Smooth muscle cell (in vitro differentiated cells): ENCODE measurements at regions not wholly inside any gene's neighbourhood (a gene's known extent, or its start where the extent isn't known, plus 50 kb on each side); places are given as distances from the start of the nearest gene placed in this dataset.

Experiments used
- DNase-seq: peaks from one replicate; lab custom pipeline; 2025; ENCODE audit not compliant: unreplicated experiment; lab: John Stamatoyannopoulos, UW
- H2AFZ ChIP-seq: fragments of 200-600 bp; sonication (generic); 2 replicates; pipeline ENCODE4 v1.6.0; 2016; ENCODE audit warnings: antibody characterized with exemption, low read depth, mild to moderate bottlenecking
- H3F3A ChIP-seq: fragments of 200-600 bp; sonication (generic); 2 replicates; pipeline ENCODE4 v1.6.0; 2017; ENCODE audit warnings: antibody characterized with exemption, low read depth
- H3K27ac ChIP-seq: fragments of 200-600 bp; sonication (generic); 2 replicates; pipeline ENCODE4 v1.5.1; 2016; ENCODE audit warnings: low read depth, mild to moderate bottlenecking
- H3K27me3 ChIP-seq: fragments of 200-600 bp; sonication (generic); 2 replicates; pipeline ENCODE4 v1.6.1; 2016; ENCODE audit warnings: low read depth, mild to moderate bottlenecking
- H3K36me3 ChIP-seq: fragments of 200-600 bp; sonication (generic); 2 replicates; pipeline ENCODE4 v1.5.1; 2016; ENCODE audit warnings: low read depth
- H3K4me1 ChIP-seq: fragments of 200-600 bp; sonication (generic); 2 replicates; pipeline ENCODE4 v1.5.1; 2016; ENCODE audit warnings: low read depth
- H3K4me2 ChIP-seq: fragments of 200-600 bp; sonication (generic); 2 replicates; pipeline ENCODE4 v1.6.0; 2016; ENCODE audit warnings: mild to moderate bottlenecking
- H3K4me3 ChIP-seq: fragments of 200-600 bp; sonication (generic); 2 replicates; pipeline ENCODE4 v1.5.1; 2016; ENCODE audit warnings: mild to moderate bottlenecking
- H3K79me2 ChIP-seq: fragments of 200-600 bp; sonication (generic); 2 replicates; pipeline ENCODE4 v1.6.0; 2016; ENCODE audit warnings: low read depth, mild to moderate bottlenecking
- H3K9ac ChIP-seq: fragments of 200-600 bp; sonication (generic); 2 replicates; pipeline ENCODE4 v1.6.0; 2016; ENCODE audit warnings: low read depth
- H3K9me3 ChIP-seq: fragments of 200-600 bp; sonication (generic); replicated peaks from 2 replicates; pipeline ENCODE4 v1.5.1; 2016; ENCODE audit warnings: low read depth
- H4K20me1 ChIP-seq: fragments of 200-600 bp; sonication (generic); 2 replicates; pipeline ENCODE4 v1.6.0; 2016; ENCODE audit warnings: low read depth
- WGBS: methylation state at CpG from one replicate; pipeline ENCODE4 v1.1.7; 2016; ENCODE audit warnings: low lambda C conversion rate; 5-methylcytosine and 5-hydroxymethylcytosine counted together
- TF ChIP-seq, protein P1 (sequence below): fragments of 200-600 bp; sonication (generic); IDR thresholded peaks from 2 replicates; pipeline ENCODE4 v1.5.1; 2017; ENCODE audit warnings: borderline replicate concordance, mild to moderate bottlenecking, antibody characterized with exemption; ENCODE audit not compliant: insufficient read depth, poor library complexity, severe bottlenecking

DNA sequence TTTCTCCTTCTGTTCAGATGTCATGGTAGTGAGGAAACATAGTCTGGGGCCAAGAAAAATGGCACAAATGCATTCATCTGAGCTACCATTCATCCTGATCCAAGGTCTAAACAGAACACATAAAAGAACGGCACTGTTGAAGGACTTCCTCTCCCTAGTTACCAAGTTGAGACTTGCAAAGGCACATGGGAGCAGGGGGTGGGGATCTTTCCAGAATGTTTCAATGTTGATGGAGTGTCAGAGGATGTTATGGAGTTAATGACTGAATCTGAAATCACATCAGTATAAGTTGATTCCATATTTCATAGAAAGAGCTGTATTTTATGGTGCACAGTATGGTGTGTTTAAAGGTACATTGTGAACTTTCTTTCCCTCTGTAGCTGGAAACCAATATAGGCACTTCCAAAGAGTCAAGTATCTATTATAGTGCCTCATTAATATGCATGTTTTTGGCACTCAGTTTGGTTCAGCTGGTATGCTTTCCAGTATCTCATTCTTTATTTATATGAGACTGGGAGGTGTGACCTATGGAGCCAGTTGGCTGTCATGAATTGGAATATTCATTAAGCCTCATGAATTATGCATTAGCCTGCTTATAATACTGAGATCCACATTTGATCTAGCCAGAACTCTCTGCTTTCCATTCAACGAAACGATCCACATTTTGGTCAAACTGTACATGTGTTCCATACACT lies 603.0 kb downstream of the NR2F1-AS1 start:
- DNase-seq = no peak
- no peak overlapping the region for H3K4me2 ChIP-seq
- H2AFZ ChIP-seq = no peak overlapping the region
- H3K27me3 ChIP-seq = no peaks in the 10 kb centered on the region
- H3K79me2 ChIP-seq = no peaks in the 10 kb centered on the region
- H3K4me3 ChIP-seq = no peak overlapping the region
- WGBS = 95% methylated on average over 3 of the region's 3 CpGs
- no peak overlapping the region for H3K27ac ChIP-seq
- no peaks in the 10 kb centered on the region for H3F3A ChIP-seq
- H3K36me3 ChIP-seq = no peaks in the 10 kb centered on the region
- H4K20me1 ChIP-seq = no peaks in the 10 kb centered on the region
- H3K4me1 ChIP-seq = peaks cover 33% of the 10 kb centered on the region
- no peaks in the 10 kb centered on the region for H3K9me3 ChIP-seq
- H3K9ac ChIP-seq = no peak overlapping the region
- TF ChIP-seq, protein P1, sequence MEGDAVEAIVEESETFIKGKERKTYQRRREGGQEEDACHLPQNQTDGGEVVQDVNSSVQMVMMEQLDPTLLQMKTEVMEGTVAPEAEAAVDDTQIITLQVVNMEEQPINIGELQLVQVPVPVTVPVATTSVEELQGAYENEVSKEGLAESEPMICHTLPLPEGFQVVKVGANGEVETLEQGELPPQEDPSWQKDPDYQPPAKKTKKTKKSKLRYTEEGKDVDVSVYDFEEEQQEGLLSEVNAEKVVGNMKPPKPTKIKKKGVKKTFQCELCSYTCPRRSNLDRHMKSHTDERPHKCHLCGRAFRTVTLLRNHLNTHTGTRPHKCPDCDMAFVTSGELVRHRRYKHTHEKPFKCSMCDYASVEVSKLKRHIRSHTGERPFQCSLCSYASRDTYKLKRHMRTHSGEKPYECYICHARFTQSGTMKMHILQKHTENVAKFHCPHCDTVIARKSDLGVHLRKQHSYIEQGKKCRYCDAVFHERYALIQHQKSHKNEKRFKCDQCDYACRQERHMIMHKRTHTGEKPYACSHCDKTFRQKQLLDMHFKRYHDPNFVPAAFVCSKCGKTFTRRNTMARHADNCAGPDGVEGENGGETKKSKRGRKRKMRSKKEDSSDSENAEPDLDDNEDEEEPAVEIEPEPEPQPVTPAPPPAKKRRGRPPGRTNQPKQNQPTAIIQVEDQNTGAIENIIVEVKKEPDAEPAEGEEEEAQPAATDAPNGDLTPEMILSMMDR = no peak

DNA sequence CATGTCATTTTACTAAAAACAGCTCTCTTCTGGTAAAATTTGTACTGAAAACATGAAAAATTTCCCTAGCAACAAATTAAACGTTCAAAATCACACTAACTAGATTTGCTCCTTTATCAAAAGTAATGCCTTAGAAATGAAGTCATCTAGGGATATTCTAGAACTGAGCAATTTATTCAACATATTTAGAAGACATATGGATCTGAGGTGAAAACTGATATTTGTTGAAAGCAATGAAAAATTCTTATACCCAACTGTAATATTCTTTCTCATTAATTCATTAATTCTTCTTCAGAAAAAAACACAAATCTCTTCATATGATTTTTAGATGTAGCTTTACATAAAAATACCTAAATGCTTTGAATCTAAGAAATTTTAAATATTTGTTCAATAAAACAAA lies 604.9 kb downstream of the NR2F1-AS1 start:
- Histone ChIP-seq H3K79me2 (no peaks in the 10 kb centered on the region), H3K4me1 (peaks cover 33% of the 10 kb centered on the region), H4K20me1 (no peaks in the 10 kb centered on the region), H3F3A (no peaks in the 10 kb centered on the region), H3K4me2 (no peak overlapping the region), H3K4me3 (no peak overlapping the region), H3K36me3 (no peaks in the 10 kb centered on the region), H3K27me3 (no peaks in the 10 kb centered on the region), H3K9me3 (no peaks in the 10 kb centered on the region), H2AFZ (no peak overlapping the region), H3K9ac (no peak overlapping the region), H3K27ac (no peak overlapping the region)
- TF ChIP-seq, protein P1 = no peak
- WGBS = 88% methylated on average over 1 of the region's 1 CpG
- no peak for DNase-seq

DNA sequence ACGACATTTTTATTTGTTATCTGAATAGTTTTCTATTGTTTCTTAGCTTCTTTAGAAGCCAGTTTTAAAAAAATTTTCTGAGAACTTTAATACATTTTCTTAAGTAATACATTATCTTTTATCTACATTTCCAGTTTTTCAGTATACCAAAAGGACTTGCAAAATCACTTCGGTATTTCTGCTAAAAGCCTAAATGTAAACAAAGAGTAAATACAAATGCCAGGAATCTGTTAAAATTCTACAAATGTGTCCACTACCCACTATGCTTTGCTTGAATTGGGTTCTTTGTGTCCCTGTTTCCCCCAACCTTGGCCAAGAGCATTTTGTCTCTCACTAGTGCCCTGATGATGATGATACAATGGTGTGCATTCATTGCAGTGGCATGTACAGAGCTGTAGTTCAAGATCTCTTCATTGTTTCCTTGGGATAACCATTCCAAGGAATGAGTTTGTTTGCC lies 611.2 kb downstream of the NR2F1-AS1 start:
- no peaks in the 10 kb centered on the region for H3K9me3 ChIP-seq
- H2AFZ ChIP-seq = no peak overlapping the region
- no peak overlapping the region for H3K27ac ChIP-seq
- no peak for DNase-seq
- no peaks in the 10 kb centered on the region for H3K79me2 ChIP-seq
- 87% methylated on average over 2 of the region's 2 CpGs for WGBS
- H3K36me3 ChIP-seq = no peaks in the 10 kb centered on the region
- no peaks in the 10 kb centered on the region for H3K4me1 ChIP-seq
- no peak overlapping the region for H3K9ac ChIP-seq
- no peak overlapping the region for H3K4me3 ChIP-seq
- TF ChIP-seq, protein P1 = no peak
- H4K20me1 ChIP-seq = no peaks in the 10 kb centered on the region
- no peak overlapping the region for H3K4me2 ChIP-seq
- no peaks in the 10 kb centered on the region for H3F3A ChIP-seq
- no peaks in the 10 kb centered on the region for H3K27me3 ChIP-seq
